Stimulated activated CD4-positive, alpha-beta T cell treated with anti-CD3 and anti-CD28 coated beads, Interleukin-1b, Interleukin-23, amount 100 ng/mL, for 48 hours (primary cell): ENCODE measurements at regions not wholly inside any gene's neighbourhood (a gene's known extent, or its start where the extent isn't known, plus 50 kb on each side); places are given as distances from the start of the nearest gene placed in this dataset.

Experiments
- DNase-seq: peaks from one replicate; pipeline ENCODE4 v3.0.0-alpha.2; 2020

GRCh38 chr2:136236019-136236418 is 118.1 kb upstream of the CXCR4 start:
- no peak for DNase-seq

GRCh38 chr2:136235546-136235945 is 117.6 kb upstream of the CXCR4 start:
- DNase-seq = no peak

DNA sequence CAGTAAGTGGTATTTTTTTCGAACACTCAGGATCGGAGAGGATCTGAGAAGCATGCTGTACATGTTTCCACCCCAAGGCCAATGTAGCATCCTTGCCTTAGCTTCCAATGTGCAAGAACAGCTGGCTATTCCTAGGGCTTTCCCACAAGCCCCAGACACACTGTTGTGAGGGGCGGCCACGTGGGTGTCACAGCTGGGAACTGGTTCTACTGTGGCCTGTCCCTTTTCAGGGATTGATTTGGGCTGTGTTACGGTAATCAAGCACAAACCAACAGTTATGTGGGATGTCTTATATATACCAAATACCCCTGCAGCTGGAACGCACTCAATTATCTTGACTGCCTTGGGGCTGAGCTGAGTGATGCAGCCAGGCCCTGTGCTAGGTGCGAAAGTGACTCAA is 116.3 kb upstream of the CXCR4 start:
- DNase-seq = no peak

- DNase-seq = no peak
These were observed 115.3 kb upstream of the CXCR4 start for GRCh38 chr2:136233298-136233697.

DNA sequence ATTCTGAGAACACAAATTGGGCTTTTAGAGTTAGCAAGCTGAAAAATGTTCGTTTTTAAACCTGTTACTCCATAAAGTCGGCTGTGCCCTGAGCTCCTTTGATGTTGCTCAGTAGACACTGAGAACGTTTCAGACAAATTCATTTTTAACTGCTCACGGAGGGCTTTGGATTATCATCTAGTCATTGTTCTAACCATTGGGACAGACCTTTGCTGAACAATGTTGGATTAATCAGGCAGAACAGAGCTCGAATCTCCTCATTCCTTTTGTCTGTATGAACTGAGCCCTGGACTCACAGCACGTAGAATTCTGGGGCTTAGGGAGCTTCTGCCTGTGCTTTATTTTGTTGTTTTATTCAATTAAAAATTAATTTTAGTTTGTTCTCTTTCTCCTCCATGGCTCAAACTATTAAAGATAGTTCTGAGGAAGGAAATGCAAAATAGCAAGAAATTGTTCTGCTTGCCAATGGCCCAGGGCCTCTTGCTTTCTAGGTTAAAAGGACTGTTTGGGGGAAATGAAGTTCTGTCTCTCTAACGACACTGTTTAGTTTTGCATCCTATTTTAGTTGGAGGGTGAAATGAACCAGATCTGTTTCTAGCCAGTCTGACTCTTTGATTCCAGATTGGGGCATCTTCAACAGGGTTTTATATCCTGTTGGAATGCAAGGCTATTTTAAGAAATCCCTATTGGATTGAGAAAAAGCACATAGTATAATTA is 114.7 kb upstream of the CXCR4 start:
- DNase-seq = no peak

GRCh38 chr2:136230464-136230863 is 112.5 kb upstream of the CXCR4 start:
- DNase-seq = no peak

- DNase-seq = no peak
These were observed 109.0 kb upstream of the CXCR4 start for GRCh38 chr2:136226903-136227302.

DNA sequence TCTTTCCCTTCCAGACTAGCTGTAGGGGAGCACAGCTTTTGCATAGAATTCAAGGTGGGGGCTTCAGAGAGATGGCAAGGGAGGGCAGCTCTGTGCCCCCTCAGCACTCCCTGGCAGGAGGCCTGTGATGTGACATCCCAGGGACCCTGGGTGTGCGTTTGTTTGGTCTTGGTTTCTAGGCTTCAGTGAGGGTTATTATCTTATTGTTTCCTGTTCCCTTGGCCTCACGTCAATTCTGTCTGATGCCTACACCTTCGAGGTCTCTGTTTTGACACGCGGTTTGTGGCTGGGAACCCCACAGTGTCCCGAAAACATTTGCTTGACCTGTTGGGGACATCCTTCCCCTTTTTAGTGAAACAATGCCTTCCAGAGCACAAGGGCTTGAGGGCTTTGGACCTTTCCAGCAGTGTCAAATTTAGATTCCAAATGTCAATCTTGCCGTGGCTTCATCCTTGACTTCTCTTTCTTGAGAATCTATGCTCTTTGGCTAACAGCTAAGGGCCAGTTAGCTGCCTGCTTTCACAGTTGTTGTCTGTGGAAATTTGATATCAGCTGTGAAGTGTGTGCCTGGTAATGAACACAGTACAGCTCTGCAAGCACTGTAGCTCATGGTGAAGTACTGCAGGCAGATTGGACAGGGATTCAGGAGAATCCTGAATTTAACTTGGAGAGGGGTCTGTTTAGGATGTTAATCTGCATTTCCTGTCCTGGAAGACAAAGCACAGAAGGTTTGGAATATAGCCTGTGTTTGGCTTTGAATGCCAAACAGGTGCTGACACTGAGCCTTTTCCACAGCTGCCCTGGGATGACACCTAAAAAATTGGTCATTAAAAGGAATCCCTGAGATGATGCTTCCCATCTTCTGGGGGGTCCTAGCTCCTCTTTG is 108.2 kb upstream of the CXCR4 start:
- no peak for DNase-seq

- no peak for DNase-seq
These were observed 105.3 kb upstream of the CXCR4 start for GRCh38 chr2:136223274-136223673.

GRCh38 chr2:136222862-136223261 is 104.9 kb upstream of the CXCR4 start:
- no peak for DNase-seq

DNA sequence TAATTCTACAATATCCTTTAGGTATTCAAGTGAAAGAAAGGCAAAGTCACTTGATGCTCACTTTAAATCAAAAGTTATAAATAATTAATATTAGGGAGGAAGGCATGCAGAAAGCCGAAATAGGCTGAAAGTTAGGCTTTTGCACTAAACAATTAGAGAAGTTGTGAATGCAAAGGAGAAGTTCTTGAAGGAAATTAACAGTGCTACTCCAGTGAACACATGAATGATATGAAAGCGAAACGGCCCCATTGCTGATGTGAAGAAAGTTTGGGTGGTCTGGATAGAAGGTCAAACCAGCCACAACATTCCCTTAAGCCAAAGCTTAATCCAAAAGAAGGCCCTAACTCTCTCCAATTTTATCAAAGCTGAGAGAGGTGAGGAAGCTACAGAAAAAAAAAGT is 103.1 kb upstream of the CXCR4 start:
- no peak for DNase-seq

DNA sequence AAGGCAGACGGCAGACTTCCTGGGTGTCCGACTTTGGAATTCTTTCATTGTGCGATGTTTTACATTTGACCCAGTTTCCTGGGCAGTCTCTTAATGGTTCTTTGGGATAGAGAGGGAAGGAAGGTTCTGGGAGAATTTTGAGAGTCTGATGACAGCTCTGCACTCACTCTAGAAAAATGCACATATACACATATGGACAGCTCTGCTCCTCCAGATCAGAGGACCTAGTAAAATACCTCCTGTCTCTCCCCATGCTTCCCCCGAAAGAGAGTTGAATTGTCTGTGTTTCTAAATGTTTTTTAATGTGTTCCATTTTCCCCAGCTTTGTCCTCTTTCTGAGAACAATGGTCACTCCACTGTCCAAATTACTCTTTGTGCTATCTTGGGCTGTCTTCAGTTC is 102.0 kb upstream of the CXCR4 start:
- DNase-seq = no peak

- no peak for DNase-seq
These were observed 101.4 kb upstream of the CXCR4 start for GRCh38 chr2:136219341-136219740.

GRCh38 chr2:136217996-136218395 is 100.0 kb upstream of the CXCR4 start:
- DNase-seq = no peak

- no peak for DNase-seq
These were observed 98.0 kb upstream of the CXCR4 start for GRCh38 chr2:136215908-136216472.

GRCh38 chr2:136215449-136215848 is 97.5 kb upstream of the CXCR4 start:
- no peak for DNase-seq

DNA sequence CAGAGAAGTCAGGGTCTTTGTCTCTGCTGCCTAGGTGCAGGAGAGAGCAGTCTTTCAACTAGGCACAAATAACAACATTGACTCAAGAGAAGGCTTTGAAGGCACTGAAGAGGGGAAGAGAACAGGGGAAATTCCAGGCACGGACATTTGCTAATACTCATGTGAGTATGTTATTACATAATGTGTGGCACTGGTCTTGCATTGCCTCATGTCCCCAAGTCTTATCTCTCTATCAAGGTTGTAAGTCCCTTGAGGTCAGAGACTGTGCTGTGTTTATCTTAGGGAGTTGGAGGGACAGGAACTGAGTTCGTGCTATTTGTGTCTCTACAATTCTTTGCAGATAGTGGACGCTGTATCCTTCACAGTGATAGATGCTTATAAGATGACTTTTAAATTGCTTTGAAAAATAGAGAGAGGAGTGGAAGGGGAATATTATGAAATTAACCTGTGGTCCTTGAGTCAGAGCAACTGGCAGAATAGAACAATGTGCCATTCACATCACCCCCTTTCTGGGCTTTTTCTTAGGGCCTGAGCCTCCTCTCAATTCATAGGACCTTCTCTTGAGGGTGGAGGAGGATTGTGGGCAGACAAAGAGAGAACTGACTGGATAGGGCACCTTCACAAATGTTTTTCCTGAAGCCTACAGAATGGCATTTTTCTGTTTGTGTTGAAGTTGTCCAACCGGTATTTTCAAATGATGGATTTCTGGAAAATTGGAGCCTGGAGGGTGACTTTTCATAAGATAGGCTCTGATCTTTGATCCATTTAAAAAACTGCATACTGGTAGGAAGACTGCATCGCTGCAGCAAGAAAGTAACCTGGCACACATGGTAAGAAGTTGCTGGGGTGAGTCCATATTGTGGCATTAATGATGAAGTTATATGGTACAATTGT is 96.6 kb upstream of the CXCR4 start:
- no peak for DNase-seq

DNA sequence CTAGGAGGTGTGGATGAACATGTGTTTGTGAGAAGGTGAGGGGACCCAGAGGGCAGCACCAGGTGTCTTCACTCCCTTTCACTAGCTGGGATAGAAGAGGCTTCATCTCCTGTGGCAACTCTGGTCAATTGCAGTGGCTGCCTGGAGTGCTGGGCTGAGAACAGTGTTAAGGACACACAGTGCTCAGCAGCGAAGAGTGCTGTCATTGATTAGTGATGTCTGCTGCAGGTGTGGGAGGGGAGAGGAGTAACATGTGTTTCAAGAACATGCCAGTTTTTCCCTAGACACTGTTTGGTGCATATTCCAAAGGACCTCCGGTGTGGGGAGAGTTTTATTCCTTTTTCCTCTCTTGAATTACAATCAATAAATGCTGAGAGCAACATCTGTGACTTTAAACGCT is 95.9 kb upstream of the CXCR4 start:
- no peak for DNase-seq

DNA sequence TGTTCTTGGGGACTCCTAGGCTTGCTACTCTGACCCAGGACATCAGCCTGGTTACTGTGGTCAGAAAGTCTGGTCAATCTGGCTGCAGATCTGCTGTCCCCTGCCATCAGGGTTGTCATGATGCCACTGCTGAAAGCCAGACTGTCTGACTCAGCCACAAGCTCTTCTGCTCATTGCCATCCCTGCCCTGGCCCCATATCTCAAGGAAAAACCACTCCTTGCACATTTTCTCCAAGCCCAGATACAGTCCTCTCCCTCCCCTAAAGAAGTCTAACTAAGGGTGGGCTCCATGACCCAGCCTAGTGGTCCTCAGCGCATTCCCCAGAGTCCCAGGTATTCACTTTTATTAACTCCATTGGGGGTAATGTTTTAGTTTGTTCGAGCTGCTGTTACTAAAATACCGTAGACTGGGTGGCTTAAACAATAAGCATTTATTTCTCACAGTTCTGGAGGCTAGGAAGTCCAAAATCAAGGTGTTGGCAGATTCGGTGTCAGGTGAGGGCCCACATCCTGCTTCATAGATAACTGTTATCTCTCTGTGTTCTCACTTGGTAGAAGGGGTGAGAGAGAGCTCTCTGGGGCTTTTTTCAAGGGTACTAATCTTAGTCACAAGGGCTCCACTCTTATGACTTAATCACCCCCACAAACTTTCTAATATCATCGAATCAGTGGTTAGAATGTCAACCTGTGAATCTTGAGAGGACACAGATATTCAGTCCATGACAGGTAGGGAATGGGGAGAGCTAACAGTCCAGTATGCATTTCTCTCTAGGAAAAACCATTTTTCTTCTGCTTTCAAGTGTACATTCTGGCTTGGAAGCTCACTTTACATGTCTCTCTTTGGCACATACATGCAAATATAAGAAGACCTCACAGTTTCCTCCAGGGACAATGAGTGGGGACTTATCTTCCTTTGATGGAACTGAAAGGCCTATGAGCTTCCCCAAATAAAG is 94.8 kb upstream of the CXCR4 start:
- DNase-seq = peak; percentile 28

DNA sequence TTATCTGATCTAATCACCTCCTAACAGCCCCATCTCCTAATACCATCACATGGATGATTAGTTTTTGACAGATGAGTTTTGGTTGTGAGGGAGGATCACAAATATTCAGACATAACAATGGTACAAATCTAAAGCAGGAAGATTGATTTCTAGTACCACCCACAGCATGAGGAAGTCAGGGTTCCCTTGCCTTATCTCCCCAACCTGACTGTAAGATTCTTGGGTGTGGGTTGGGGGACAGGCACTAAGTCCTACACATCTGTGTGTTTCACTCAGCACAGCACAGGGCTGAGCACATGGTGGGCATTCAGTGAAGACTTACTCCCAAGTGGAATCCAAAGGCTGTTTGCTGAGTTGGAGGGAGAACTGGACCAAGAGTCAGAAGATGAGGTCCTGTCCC is 93.8 kb upstream of the CXCR4 start:
- DNase-seq = no peak

DNA sequence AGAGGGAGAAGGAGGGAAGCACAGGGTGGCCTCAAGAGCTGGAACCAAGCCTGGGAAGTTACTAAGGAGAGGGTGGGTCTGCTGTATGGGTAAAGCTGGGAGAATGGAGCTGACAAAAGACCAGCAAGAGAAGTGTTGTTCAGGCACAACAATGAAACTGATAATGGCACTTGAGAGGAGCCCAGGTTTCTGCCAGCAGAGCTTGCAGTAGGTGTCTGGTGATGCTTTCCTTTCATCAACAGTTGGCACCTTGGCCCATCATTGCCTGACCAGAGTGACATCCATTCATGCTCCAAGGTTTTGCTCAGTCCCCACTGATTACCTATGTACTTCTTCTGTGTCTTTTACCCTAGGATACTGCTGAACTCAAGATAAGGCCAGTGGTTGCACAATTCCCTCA is 92.9 kb upstream of the CXCR4 start:
- no peak for DNase-seq

DNA sequence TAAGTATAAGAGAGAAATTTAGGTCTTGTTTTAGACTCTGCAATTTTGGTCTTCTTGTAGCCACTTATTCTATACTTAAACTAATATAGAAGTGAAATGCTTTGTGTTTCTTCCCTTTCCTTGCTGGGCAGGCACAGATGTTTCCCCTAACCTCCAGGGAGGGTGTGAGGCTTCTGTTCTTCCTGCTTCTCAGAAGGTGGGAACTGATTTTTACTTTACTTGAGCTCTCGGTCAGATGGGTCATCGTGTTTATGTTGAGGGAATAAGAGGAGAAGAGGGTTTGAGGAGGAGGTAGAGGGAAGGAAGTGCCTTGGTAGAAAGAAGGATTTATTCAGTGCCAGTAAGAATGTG is 92.5 kb upstream of the CXCR4 start:
- no peak for DNase-seq
